GM12875 (cell line): ENCODE measurements at regions not wholly inside any gene's neighbourhood (a gene's known extent, or its start where the extent isn't known, plus 50 kb on each side); places are given as distances from the start of the nearest gene placed in this dataset.

Experiments
- H3K4me3 ChIP-seq: one replicate; pipeline ENCODE4 v1.5.1; 2011; ENCODE audit warnings: low read depth, low read length, control low read depth
- TF ChIP-seq, protein P1 (sequence below): IDR thresholded peaks from 2 replicates; pipeline ENCODE4 v1.5.1; 2011; ENCODE audit warnings: low read depth, mild to moderate bottlenecking, control low read depth, inconsistent platforms, low read length, moderate library complexity, borderline replicate concordance; ENCODE audit not compliant: insufficient read depth

DNA sequence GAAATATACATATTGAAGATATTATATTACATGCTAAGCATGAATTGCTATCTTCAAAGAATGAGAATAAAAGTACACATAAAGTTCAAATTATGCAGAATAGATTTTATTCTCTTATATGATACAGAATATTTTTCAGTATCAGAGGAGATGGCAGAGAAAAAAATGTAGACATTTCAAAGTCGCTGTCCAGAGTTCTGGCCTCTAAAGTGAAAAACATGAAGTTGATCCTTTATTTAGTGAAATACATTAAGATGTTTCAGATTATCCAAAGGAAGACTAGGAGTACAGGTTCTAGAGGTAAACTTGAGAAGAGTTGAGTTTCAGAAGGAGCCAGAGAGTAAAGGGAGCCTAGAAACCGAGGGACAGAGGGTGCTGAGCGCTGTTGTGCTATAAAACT lies 303.6 kb downstream of the UTP18 start:
- TF ChIP-seq, protein P1, sequence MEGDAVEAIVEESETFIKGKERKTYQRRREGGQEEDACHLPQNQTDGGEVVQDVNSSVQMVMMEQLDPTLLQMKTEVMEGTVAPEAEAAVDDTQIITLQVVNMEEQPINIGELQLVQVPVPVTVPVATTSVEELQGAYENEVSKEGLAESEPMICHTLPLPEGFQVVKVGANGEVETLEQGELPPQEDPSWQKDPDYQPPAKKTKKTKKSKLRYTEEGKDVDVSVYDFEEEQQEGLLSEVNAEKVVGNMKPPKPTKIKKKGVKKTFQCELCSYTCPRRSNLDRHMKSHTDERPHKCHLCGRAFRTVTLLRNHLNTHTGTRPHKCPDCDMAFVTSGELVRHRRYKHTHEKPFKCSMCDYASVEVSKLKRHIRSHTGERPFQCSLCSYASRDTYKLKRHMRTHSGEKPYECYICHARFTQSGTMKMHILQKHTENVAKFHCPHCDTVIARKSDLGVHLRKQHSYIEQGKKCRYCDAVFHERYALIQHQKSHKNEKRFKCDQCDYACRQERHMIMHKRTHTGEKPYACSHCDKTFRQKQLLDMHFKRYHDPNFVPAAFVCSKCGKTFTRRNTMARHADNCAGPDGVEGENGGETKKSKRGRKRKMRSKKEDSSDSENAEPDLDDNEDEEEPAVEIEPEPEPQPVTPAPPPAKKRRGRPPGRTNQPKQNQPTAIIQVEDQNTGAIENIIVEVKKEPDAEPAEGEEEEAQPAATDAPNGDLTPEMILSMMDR: no peak
- no peak overlapping the region for H3K4me3 ChIP-seq

DNA sequence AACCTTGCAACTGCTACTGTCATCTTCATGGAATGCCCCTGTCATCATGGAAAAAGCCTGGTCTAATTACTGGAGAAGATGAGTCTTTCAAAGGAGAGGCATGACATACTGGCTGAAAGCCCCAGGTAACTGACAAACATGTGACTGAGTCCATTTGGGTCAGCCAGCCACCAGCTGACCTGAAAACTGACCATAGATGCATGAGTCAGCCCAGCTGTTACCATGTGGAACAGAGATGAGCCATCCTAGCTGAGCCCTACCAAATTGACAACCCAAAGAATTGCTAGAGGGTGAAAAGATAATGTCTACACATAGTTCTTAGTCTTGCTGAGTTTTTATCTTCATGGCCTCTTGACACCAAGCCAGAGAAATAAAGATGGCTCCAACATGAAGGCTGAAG lies 311.8 kb downstream of the UTP18 start:
- H3K4me3 ChIP-seq: no peak overlapping the region
- TF ChIP-seq, protein P1: no peak
